OCI-LY7 (cell line): ENCODE measurements at regions not wholly inside any gene's neighbourhood (a gene's known extent, or its start where the extent isn't known, plus 50 kb on each side); places are given as distances from the start of the nearest gene placed in this dataset.

Source experiments
- BruUV-seq: library from RNA; stranded (reverse); fragments of 400-500 nt; replicated peaks from 2 replicates; lab custom pipeline; 2021; lab: Mats Ljungman, UMichigan
- CTCF ChIA-PET: fragments of 300-600 bp; sonication (Branson Sonifier 250); formaldehyde crosslinking; loops from one replicate; lab custom pipeline; 2022; ENCODE audit warnings: antibody characterized with exemption; ENCODE audit not compliant: unreplicated experiment; lab: Charles Lee
- POLR2A ChIA-PET: fragments of 300-600 bp; sonication (Branson Sonifier 250); formaldehyde crosslinking; loops from one replicate; lab custom pipeline; 2022; ENCODE audit warnings: antibody characterized with exemption; lab: Charles Lee
- DNase-seq: peaks from one replicate; pipeline ENCODE4 v3.0.0-alpha.2; 2015; ENCODE audit warnings: low spot score
- H2AFZ ChIP-seq: fragments of 200-600 bp; sonication (generic), shearing (Covaris generic); 2 replicates; pipeline ENCODE4 v1.6.1; 2014; ENCODE audit warnings: mild to moderate bottlenecking, antibody characterized with exemption, low read length, moderate library complexity
- H3K27ac ChIP-seq: fragments of 200-600 bp; sonication (generic); 2 replicates; pipeline ENCODE4 v1.5.1; 2014; ENCODE audit warnings: mixed run types, low read depth, mild to moderate bottlenecking, moderate library complexity, low read length, inconsistent platforms; ENCODE audit not compliant: poor library complexity, severe bottlenecking
- H3K36me3 ChIP-seq: fragments of 200-600 bp; sonication (generic); 2 replicates; pipeline ENCODE4 v1.6.1; 2014; ENCODE audit warnings: mild to moderate bottlenecking, antibody characterized with exemption, low read length, moderate library complexity, mixed read lengths; ENCODE audit not compliant: insufficient read depth
- H3K4me1 ChIP-seq: fragments of 200-600 bp; sonication (generic); 2 replicates; pipeline ENCODE4 v1.5.1; 2014; ENCODE audit warnings: mild to moderate bottlenecking, low read length; ENCODE audit not compliant: insufficient read depth, poor library complexity, severe bottlenecking
- H3K4me2 ChIP-seq: fragments of 200-600 bp; sonication (generic); 2 replicates; pipeline ENCODE4 v1.6.1; 2014; ENCODE audit warnings: mild to moderate bottlenecking, low read length
- H3K4me3 ChIP-seq: fragments of 200-600 bp; sonication (generic); 2 replicates; pipeline ENCODE4 v1.5.1; 2014; ENCODE audit warnings: mild to moderate bottlenecking, low read depth, low read length; ENCODE audit not compliant: poor library complexity, severe bottlenecking
- H3K79me2 ChIP-seq: fragments of 200-600 bp; sonication (generic); 2 replicates; pipeline ENCODE4 v1.6.1; 2016; ENCODE audit warnings: low read depth, mild to moderate bottlenecking, low read length, moderate library complexity, mixed read lengths; ENCODE audit not compliant: insufficient read depth
- H3K9me2 ChIP-seq: fragments of 200-600 bp; sonication (generic); 2 replicates; pipeline ENCODE4 v1.6.1; 2016; ENCODE audit warnings: mild to moderate bottlenecking, low read length, mixed read lengths; ENCODE audit not compliant: insufficient read depth
- H3K9me3 ChIP-seq: fragments of 200-600 bp; sonication (generic); 2 replicates; pipeline ENCODE4 v1.6.1; 2014; ENCODE audit warnings: mild to moderate bottlenecking, mixed run types, low read length, mixed read lengths
- H4K20me1 ChIP-seq: fragments of 200-600 bp; sonication (generic); 2 replicates; pipeline ENCODE4 v1.6.1; 2014; ENCODE audit warnings: mild to moderate bottlenecking, antibody characterized with exemption, low read length, moderate library complexity, mixed read lengths; ENCODE audit not compliant: insufficient read depth
- EZH2phosphoT487 ChIP-seq: fragments of 200-600 bp; sonication (generic); IDR thresholded peaks from 2 replicates; pipeline ENCODE4 v1.6.1; 2018; ENCODE audit warnings: low read depth, borderline replicate concordance, mild to moderate bottlenecking, mixed run types, antibody characterized with exemption, low read length, moderate library complexity, mixed read lengths
- intact Hi-C: fragments of 100-400 bp; cut with micrococcal nuclease; formaldehyde crosslinking; loops from one replicate; pipeline ENCODE4 v1.10.0; 2022; ENCODE audit not compliant: unreplicated experiment
- TF ChIP-seq, protein P1 (sequence below): fragments of 200-600 bp; sonication (generic); conservative IDR thresholded peaks from 2 replicates; pipeline ENCODE4 v1.5.1; 2014; ENCODE audit warnings: mild to moderate bottlenecking, antibody characterized with exemption, low read length, moderate library complexity, mixed read lengths

DNA sequence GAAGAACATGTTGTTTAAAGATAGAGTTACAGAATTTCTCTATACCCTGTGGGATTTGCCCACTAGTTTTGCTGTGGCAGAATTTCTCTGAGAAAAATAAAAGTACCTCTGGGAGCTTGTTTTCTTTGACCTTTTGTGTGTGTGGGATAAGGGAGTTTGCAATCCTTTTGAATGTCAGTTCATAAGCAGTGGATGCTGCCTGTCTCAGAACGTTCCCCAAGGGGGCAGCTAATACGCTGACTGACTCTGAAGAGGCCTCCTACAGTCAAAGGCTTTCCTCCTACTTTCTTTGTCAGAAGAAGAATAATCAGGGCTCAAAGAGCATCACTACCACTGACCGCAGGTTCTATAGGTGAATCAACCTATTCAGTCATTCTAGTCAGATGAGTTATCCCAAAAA is 140.6 kb downstream of the AASDHPPT start:
- no peak for DNase-seq
- Histone ChIP-seq H3K36me3 (no peaks in the 10 kb centered on the region), H3K4me1 (no peaks in the 10 kb centered on the region), H4K20me1 (no peaks in the 10 kb centered on the region), H3K9me3 (no peaks in the 10 kb centered on the region), H3K9me2 (no peaks in the 10 kb centered on the region), H3K4me3 (no peak overlapping the region), H2AFZ (no peak overlapping the region), H3K79me2 (no peaks in the 10 kb centered on the region), H3K4me2 (no peak overlapping the region), H3K27ac (no peak overlapping the region)
- ChIA-PET POLR2A (interaction anchor here (2.0 kb wide), 1 partner anchor 9 kb away, joined by 4 read pairs; no protein-coding TSS in a partner anchor), CTCF (no interaction called here)
- BruUV-seq = no TSS peak
- TF ChIP-seq, protein P1, sequence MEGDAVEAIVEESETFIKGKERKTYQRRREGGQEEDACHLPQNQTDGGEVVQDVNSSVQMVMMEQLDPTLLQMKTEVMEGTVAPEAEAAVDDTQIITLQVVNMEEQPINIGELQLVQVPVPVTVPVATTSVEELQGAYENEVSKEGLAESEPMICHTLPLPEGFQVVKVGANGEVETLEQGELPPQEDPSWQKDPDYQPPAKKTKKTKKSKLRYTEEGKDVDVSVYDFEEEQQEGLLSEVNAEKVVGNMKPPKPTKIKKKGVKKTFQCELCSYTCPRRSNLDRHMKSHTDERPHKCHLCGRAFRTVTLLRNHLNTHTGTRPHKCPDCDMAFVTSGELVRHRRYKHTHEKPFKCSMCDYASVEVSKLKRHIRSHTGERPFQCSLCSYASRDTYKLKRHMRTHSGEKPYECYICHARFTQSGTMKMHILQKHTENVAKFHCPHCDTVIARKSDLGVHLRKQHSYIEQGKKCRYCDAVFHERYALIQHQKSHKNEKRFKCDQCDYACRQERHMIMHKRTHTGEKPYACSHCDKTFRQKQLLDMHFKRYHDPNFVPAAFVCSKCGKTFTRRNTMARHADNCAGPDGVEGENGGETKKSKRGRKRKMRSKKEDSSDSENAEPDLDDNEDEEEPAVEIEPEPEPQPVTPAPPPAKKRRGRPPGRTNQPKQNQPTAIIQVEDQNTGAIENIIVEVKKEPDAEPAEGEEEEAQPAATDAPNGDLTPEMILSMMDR = no peak
- no peak for TF ChIP-seq EZH2phosphoT487
- intact Hi-C loops = no loop called here

DNA sequence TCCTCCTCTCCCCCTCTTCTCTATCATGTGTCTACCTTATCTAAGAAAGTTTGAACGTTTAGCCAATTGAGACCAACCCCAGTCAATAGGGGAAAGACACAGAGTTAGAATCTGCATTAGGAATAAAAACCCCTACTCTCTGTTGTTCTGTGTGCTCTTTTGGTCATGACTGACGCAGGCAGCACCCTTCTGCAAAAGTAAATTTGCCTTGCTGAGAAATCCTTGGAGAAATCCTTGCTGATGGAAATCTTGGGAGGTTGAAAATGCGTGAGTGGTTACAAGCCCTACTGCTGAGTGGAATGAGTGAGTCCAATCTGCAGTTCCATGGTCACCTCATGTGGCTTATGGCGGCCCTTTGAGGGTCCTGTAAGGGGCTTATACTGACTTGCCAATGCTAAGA is 145.2 kb downstream of the AASDHPPT start:
- Histone ChIP-seq H3K36me3 (no peaks in the 10 kb centered on the region), H3K4me2 (no peak overlapping the region), H3K27ac (no peak overlapping the region), H3K9me3 (no peaks in the 10 kb centered on the region), H4K20me1 (no peaks in the 10 kb centered on the region), H2AFZ (no peak overlapping the region), H3K9me2 (no peaks in the 10 kb centered on the region), H3K79me2 (no peaks in the 10 kb centered on the region), H3K4me1 (no peaks in the 10 kb centered on the region), H3K4me3 (no peak overlapping the region)
- CTCF ChIA-PET = no interaction called here
- no TSS peak for BruUV-seq
- POLR2A ChIA-PET = interaction anchor here (1.2 kb wide), 1 partner anchor 18 kb away, joined by 3 read pairs; no protein-coding TSS in a partner anchor
- DNase-seq = no peak
- intact Hi-C loops = no loop called here
- TF ChIP-seq, protein P1 = no peak
- no peak for TF ChIP-seq EZH2phosphoT487

DNA sequence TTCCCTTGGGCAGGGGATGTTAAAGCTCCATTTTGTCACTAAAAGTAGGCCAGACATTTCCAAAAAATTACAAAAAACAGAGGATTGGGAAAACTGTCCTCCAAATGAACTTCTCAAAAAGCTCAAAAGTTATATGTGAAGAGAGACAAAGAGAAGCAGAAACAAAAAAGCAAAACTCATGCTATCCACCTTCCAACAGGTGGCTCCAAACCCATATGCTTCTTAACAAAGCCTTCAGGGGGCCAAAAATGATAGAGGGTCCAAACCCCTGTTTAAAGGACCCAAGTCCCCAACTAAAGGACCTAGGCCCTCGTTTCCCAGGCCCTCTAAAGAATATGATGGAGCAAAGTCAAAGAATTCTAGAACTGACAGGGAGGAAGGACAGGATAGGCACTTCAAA is 146.7 kb downstream of the AASDHPPT start:
- no peak overlapping the region for H3K27ac ChIP-seq
- no peaks in the 10 kb centered on the region for H3K79me2 ChIP-seq
- H3K4me1 ChIP-seq = no peaks in the 10 kb centered on the region
- no peaks in the 10 kb centered on the region for H3K36me3 ChIP-seq
- no peak overlapping the region for H3K4me3 ChIP-seq
- no peak overlapping the region for H3K4me2 ChIP-seq
- no peaks in the 10 kb centered on the region for H4K20me1 ChIP-seq
- no peaks in the 10 kb centered on the region for H3K9me2 ChIP-seq
- intact Hi-C loops = no loop called here
- no peaks in the 10 kb centered on the region for H3K9me3 ChIP-seq
- no peak for DNase-seq
- no TSS peak for BruUV-seq
- ChIA-PET POLR2A (no interaction called here), CTCF (no interaction called here)
- H2AFZ ChIP-seq = no peak overlapping the region
- TF ChIP-seq EZH2phosphoT487 = no peak
- TF ChIP-seq, protein P1 = no peak
